ENCODE measurements at regions not wholly inside any gene's neighbourhood (a gene's known extent, or its start where the extent isn't known, plus 50 kb on each side); places are given as distances from the start of the nearest gene placed in this dataset.

- TF ChIP-seq TAF1 (IDR thresholded peaks at IDR 0.05; ENCODE audit: borderline replicate concordance, insufficient read depth, low read length): no peak
- TF ChIP-seq POLR2AphosphoS5 (IDR thresholded peaks at IDR 0.05; ENCODE audit: low read depth, low read length): no peak
- no peak for TF ChIP-seq FOXP2 (optimal IDR thresholded peaks at IDR 0.05; ENCODE audit: borderline replicate concordance, extremely low read depth, extremely low read length, insufficient read depth)
- TF ChIP-seq SIN3A (IDR thresholded peaks at IDR 0.05; ENCODE audit: borderline replicate concordance, insufficient read depth, low read length): no peak
- TF ChIP-seq REST (IDR thresholded peaks at IDR 0.05; ENCODE audit: insufficient read depth in 1 of 2, low read depth in 2 of 2, low read length in 2 of 2): no peak
Observed at GRCh38 chr6:8507286-8507685, 71.9 kb upstream of the SLC35B3 start.

DNA sequence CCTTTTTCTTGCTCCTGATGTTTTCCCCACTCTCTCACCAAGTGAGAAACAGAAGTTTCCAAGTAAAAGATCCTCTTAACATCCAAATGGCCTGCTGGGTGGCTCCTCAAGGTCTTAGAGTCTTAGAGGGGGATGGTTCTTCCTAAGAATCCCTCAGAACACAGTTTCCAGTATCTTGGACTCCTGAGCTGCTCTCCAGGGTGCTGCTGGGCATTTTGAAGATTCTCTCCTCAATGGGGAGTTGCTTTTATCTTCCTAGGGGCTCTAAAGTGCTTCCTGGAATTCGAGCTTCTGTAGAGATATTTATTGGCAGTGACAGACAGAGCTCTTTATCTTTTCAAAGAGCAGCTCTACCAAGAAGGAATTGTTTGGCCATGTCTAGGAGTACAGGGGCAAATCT is 70.8 kb upstream of the SLC35B3 start:
- TF ChIP-seq POLR2AphosphoS5 (IDR thresholded peaks at IDR 0.05; ENCODE audit: low read depth, low read length) (no peak), SIN3A (IDR thresholded peaks at IDR 0.05; ENCODE audit: borderline replicate concordance, insufficient read depth, low read length) (no peak), TAF1 (IDR thresholded peaks at IDR 0.05; ENCODE audit: borderline replicate concordance, insufficient read depth, low read length) (no peak), FOXP2 (optimal IDR thresholded peaks at IDR 0.05; ENCODE audit: borderline replicate concordance, extremely low read depth, extremely low read length, insufficient read depth) (no peak), REST (IDR thresholded peaks at IDR 0.05; ENCODE audit: insufficient read depth in 1 of 2, low read depth in 2 of 2, low read length in 2 of 2) (peak; percentile 62 to 91)

GRCh38 chr6:8499540-8499939 is 64.2 kb upstream of the SLC35B3 start:
- TF ChIP-seq REST (IDR thresholded peaks at IDR 0.05; ENCODE audit: insufficient read depth in 1 of 2, low read depth in 2 of 2, low read length in 2 of 2): no peak
- TF ChIP-seq TAF1 (IDR thresholded peaks at IDR 0.05; ENCODE audit: borderline replicate concordance, insufficient read depth, low read length): no peak
- TF ChIP-seq FOXP2 (optimal IDR thresholded peaks at IDR 0.05; ENCODE audit: borderline replicate concordance, extremely low read depth, extremely low read length, insufficient read depth): no peak
- TF ChIP-seq SIN3A (IDR thresholded peaks at IDR 0.05; ENCODE audit: borderline replicate concordance, insufficient read depth, low read length): no peak
- no peak for TF ChIP-seq POLR2AphosphoS5 (IDR thresholded peaks at IDR 0.05; ENCODE audit: low read depth, low read length)

DNA sequence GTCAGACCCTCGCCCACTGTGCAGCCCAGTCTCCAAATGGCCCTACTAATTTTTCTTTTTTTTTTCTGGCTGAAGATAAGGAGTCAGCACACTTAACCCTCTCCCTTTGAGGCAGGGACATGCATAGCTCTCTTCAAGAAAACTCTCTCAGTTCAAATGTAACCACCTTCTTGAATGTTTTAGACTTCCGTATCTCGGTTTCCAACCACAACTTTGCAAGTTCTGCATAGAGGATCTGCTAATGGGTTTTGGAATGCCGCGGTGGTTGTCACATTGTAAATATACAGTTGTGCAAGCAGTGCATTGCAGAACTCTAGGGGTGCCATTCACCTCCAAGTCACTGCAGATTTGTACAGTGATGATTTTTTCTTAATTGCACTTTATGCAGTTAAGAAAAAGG is 59.4 kb upstream of the SLC35B3 start:
- TF ChIP-seq FOXP2 (optimal IDR thresholded peaks at IDR 0.05; ENCODE audit: borderline replicate concordance, extremely low read depth, extremely low read length, insufficient read depth) (no peak), SIN3A (IDR thresholded peaks at IDR 0.05; ENCODE audit: borderline replicate concordance, insufficient read depth, low read length) (no peak), REST (IDR thresholded peaks at IDR 0.05; ENCODE audit: insufficient read depth in 1 of 2, low read depth in 2 of 2, low read length in 2 of 2) (no peak), POLR2AphosphoS5 (IDR thresholded peaks at IDR 0.05; ENCODE audit: low read depth, low read length) (no peak), TAF1 (IDR thresholded peaks at IDR 0.05; ENCODE audit: borderline replicate concordance, insufficient read depth, low read length) (no peak)

Measured in PFSK-1 (cell line).